K562 (cell line): ENCODE measurements at regions not wholly inside any gene's neighbourhood (a gene's known extent, or its start where the extent isn't known, plus 50 kb on each side); places are given as distances from the start of the nearest gene placed in this dataset.

ENCODE experiments used
- ATAC-seq: fragments of 200-7000 bp; cut with Tn5 transposase; 3 replicates; pipeline ENCODE4 v1.9.1; 2020; ENCODE audit warnings: moderate library complexity
- BruUV-seq: library from RNA; stranded (reverse); fragments of 400-500 nt; replicated peaks from 2 replicates; lab custom pipeline; 2021; lab: Mats Ljungman, UMichigan
- CTCF ChIA-PET: fragments of 300-600 bp; formaldehyde crosslinking; extraction: SDS; loops from one replicate; lab custom pipeline; 2021; ENCODE audit warnings: low intra/inter-chr PET ratio; lab: Yijun Ruan, JAX
- POLR2A ChIA-PET: fragments of 300-600, 350-650 bp; sonication (Branson Sonifier 250); formaldehyde crosslinking; extraction: SDS; loops from one replicate; lab custom pipeline; 2021; ENCODE audit warnings: antibody characterized with exemption, inconsistent platforms; lab: Yijun Ruan, JAX
- DNase-seq, 4 experiments: peaks; one replicate each; pipeline versions ENCODE4 v3.0.0 to v3.0.0-alpha.2; 2011 to 2018; ENCODE audit warnings: low spot score in 3 of 4, mixed read lengths in 3 of 4; ENCODE audit errors: extremely low read depth in 1 of 4
- FAIRE-seq: peaks from 2 replicates; lab custom pipeline; 2011; peaks lifted over from hg19 to GRCh38; lab: Jason Lieb, UNC
- H2AFZ ChIP-seq: 2 replicates; pipeline ENCODE4 v1.6.0; 2011; ENCODE audit warnings: low read depth, low read length, control low read depth, inconsistent platforms
- H3K27ac ChIP-seq: fragments of 200-600 bp; 3 replicates; pipeline ENCODE4 v1.8.0; 2011; ENCODE audit warnings: low read depth, mild to moderate bottlenecking, control low read depth, inconsistent platforms, low read length, moderate library complexity, mixed read lengths; ENCODE audit errors: extremely low read depth
- H3K27me3 ChIP-seq, 2 experiments: fragments of 300-600 bp in 1 of 2; 2 replicates in 1 of 2; 3 replicates in 1 of 2; pipeline versions ENCODE4 v1.6.0 to v1.8.0; 2011; ENCODE audit warnings: inconsistent platforms in 2 of 2, low read length in 2 of 2, mild to moderate bottlenecking in 1 of 2, mixed read lengths in 1 of 2, moderate library complexity in 1 of 2; ENCODE audit not compliant: control insufficient read depth in 2 of 2, insufficient read depth in 2 of 2
- H3K36me3 ChIP-seq: fragments of 300-600 bp; 3 replicates; pipeline ENCODE4 v1.8.0; 2011; ENCODE audit warnings: mild to moderate bottlenecking, low read length, inconsistent platforms; ENCODE audit not compliant: control insufficient read depth, insufficient read depth
- H3K4me1 ChIP-seq, 2 experiments: fragments of 200-600 bp in 1 of 2; replicated peaks in 1 of 2; 2 replicates in 1 of 2; 3 replicates in 1 of 2; pipeline versions ENCODE4 v1.5.1 to v1.8.0; 2011; ENCODE audit warnings: inconsistent platforms in 2 of 2, low read length in 2 of 2, mild to moderate bottlenecking in 1 of 2, mixed read lengths in 1 of 2, moderate library complexity in 1 of 2; ENCODE audit not compliant: control insufficient read depth in 2 of 2, insufficient read depth in 2 of 2
- H3K4me2 ChIP-seq: 2 replicates; pipeline ENCODE4 v1.6.1; 2011; ENCODE audit warnings: low read length, control low read depth, inconsistent platforms, mixed read lengths; ENCODE audit not compliant: insufficient read depth
- H3K4me3 ChIP-seq: fragments of 200-600 bp; sonication (generic), shearing (Covaris generic); 2 replicates; pipeline ENCODE4 v1.5.1; 2016; ENCODE audit warnings: control low read depth, inconsistent platforms
- H3K79me2 ChIP-seq: fragments of 200-600 bp; 3 replicates; pipeline ENCODE4 v1.8.0; 2011; ENCODE audit warnings: low read length, inconsistent platforms; ENCODE audit not compliant: control insufficient read depth, insufficient read depth
- H3K9ac ChIP-seq, 2 experiments: 2 replicates each; pipeline versions ENCODE4 v1.6.0 to v1.6.1; 2011; ENCODE audit warnings: low read depth in 2 of 2, low read length in 2 of 2, control low read depth in 1 of 2, inconsistent platforms in 1 of 2, mild to moderate bottlenecking in 1 of 2, mixed read lengths in 1 of 2; ENCODE audit not compliant: insufficient read depth in 1 of 2
- H3K9me1 ChIP-seq: one replicate; pipeline ENCODE4 v1.6.0; 2011; ENCODE audit warnings: inconsistent platforms, mild to moderate bottlenecking, low read length, moderate library complexity; ENCODE audit not compliant: control insufficient read depth, insufficient read depth
- H3K9me3 ChIP-seq: replicated peaks from 2 replicates; pipeline ENCODE4 v1.5.1; 2011; ENCODE audit warnings: low read depth, low read length, inconsistent platforms; ENCODE audit not compliant: control insufficient read depth, insufficient read depth
- H4K20me1 ChIP-seq: replicated peaks from 2 replicates; pipeline ENCODE4 v1.6.1; 2011; ENCODE audit warnings: low read length, inconsistent platforms, mixed read lengths; ENCODE audit not compliant: control insufficient read depth, insufficient read depth
- ARID2 ChIP-seq: fragments of 450-650 bp; IDR thresholded peaks from 2 replicates; pipeline ENCODE4 v1.6.1; 2017; ENCODE audit warnings: antibody characterized with exemption, mild to moderate bottlenecking
- BHLHE40 ChIP-seq: IDR thresholded peaks from 2 replicates; pipeline ENCODE4 v1.6.1; 2011; ENCODE audit warnings: low read length, improper control_type of control experiment
- BRCA1 ChIP-seq, 2 experiments: fragments of 450-650 bp in 1 of 2; sonication (generic) in 1 of 2; formaldehyde crosslinking in 1 of 2; IDR thresholded peaks; 2 replicates each; pipeline versions ENCODE4 v1.5.0 to v1.6.1; 2017 to 2020; ENCODE audit warnings: mild to moderate bottlenecking in 1 of 2, missing genetic modification reagents in 1 of 2
- CTBP1 ChIP-seq: fragments of 450-650 bp; IDR thresholded peaks from 2 replicates; pipeline ENCODE4 v1.6.1; 2016; ENCODE audit warnings: borderline replicate concordance
- ERF ChIP-seq: fragments of 450-650 bp; formaldehyde crosslinking; IDR thresholded peaks from 2 replicates; pipeline ENCODE4 v1.4.0; 2020; ENCODE audit warnings: mild to moderate bottlenecking, mixed read lengths
- FOXK1 ChIP-seq: sonication (generic); formaldehyde crosslinking; IDR thresholded peaks from 2 replicates; pipeline ENCODE4 v1.8.0; 2022; ENCODE audit warnings: missing genetic modification reagents, mild to moderate bottlenecking, borderline replicate concordance
- HIVEP1 ChIP-seq: fragments of 250-450 bp; sonication (Bioruptor Pico); IDR thresholded peaks from 2 replicates; pipeline ENCODE4 v1.4.0; 2020; ENCODE audit warnings: mild to moderate bottlenecking
- KLF13 ChIP-seq: fragments of 450-650 bp; IDR thresholded peaks from 2 replicates; pipeline ENCODE4 v1.6.1; 2016; ENCODE audit warnings: missing genetic modification characterization, low read depth, mild to moderate bottlenecking, missing compliant biosample characterization, moderate library complexity, borderline replicate concordance
- NR2C2 ChIP-seq, 2 experiments: fragments of 200-800 bp in 1 of 2; sonication (Bioruptor generic) in 1 of 2; sonication (generic) in 1 of 2; formaldehyde crosslinking in 1 of 2; IDR thresholded peaks; 2 replicates each; pipeline versions ENCODE4 v1.6.1 to v1.8.0; 2016 to 2022; ENCODE audit warnings: mild to moderate bottlenecking in 1 of 2, missing compliant biosample characterization in 1 of 2, missing genetic modification characterization in 1 of 2, missing genetic modification reagents in 1 of 2
- PPARD ChIP-seq: fragments of 250-450 bp; sonication (Bioruptor Pico); IDR thresholded peaks from 2 replicates; pipeline ENCODE4 v1.8.0; 2022; ENCODE audit warnings: inconsistent platforms, mild to moderate bottlenecking, moderate library complexity
- SIRT6 ChIP-seq: IDR thresholded peaks from one replicate; pipeline ENCODE4 v1.6.1; 2012; ENCODE audit warnings: low read depth, mild to moderate bottlenecking, control low read depth, inconsistent platforms, low read length, moderate library complexity
- SRSF9 ChIP-seq: fragments of 200-400 bp; formaldehyde crosslinking; IDR thresholded peaks from 2 replicates; pipeline ENCODE4 v1.6.1; 2017; ENCODE audit warnings: low read depth, low read length, borderline replicate concordance
- ZNF140 ChIP-seq: fragments of 250-450 bp; sonication (Bioruptor Pico); IDR thresholded peaks from 2 replicates; pipeline ENCODE4 v1.8.0; 2021; ENCODE audit warnings: moderate library complexity, mild to moderate bottlenecking, inconsistent platforms
- ZNF212 ChIP-seq: fragments of 450-650 bp; formaldehyde crosslinking; IDR thresholded peaks from 2 replicates; pipeline ENCODE4 v1.4.0; 2020; ENCODE audit warnings: mild to moderate bottlenecking
- ZNF589 ChIP-seq: fragments of 200-800 bp; sonication (Bioruptor generic); IDR thresholded peaks from 2 replicates; pipeline ENCODE4 v1.6.1; 2016; ENCODE audit warnings: low read depth, missing genetic modification characterization, missing compliant biosample characterization
- WGBS: fragments of 100-300 bp; shearing (Covaris generic); methylation state at CpG from one replicate; pipeline ENCODE4 v1.1.6; 2016; ENCODE audit warnings: low coverage, mixed read lengths; ENCODE audit not compliant: insufficient coverage; ENCODE audit errors: missing lambda C conversion rate; 5-methylcytosine and 5-hydroxymethylcytosine counted together
- in situ Hi-C: fragments of 300-500 bp; cut with MboI; formaldehyde crosslinking; loops from 4 replicates; pipeline ENCODE4 v1.15.0; 2018; ENCODE audit warnings: inconsistent platforms, mixed read lengths
- intact Hi-C: fragments of 100-400 bp; cut with micrococcal nuclease; formaldehyde crosslinking; loops from 2 replicates; pipeline ENCODE4 v1.14.2; 2022
- TF ChIP-seq, protein P1 (sequence below), 3 experiments: fragments of 200-800 bp in 1 of 3; sonication (Bioruptor generic) in 1 of 3; sonication (generic) in 1 of 3; formaldehyde crosslinking in 1 of 3; IDR thresholded peaks; 2 replicates each; pipeline versions ENCODE4 v1.6.1 to v1.8.0; 2016 to 2022; ENCODE audit warnings: mild to moderate bottlenecking in 2 of 3, missing compliant biosample characterization in 2 of 3, missing genetic modification characterization in 2 of 3, missing genetic modification reagents in 1 of 3
- TF ChIP-seq, protein P2 (sequence below): fragments of 450-650 bp; formaldehyde crosslinking; IDR thresholded peaks from 2 replicates; pipeline ENCODE4 v1.4.0; 2020; ENCODE audit warnings: mild to moderate bottlenecking, moderate library complexity

DNA sequence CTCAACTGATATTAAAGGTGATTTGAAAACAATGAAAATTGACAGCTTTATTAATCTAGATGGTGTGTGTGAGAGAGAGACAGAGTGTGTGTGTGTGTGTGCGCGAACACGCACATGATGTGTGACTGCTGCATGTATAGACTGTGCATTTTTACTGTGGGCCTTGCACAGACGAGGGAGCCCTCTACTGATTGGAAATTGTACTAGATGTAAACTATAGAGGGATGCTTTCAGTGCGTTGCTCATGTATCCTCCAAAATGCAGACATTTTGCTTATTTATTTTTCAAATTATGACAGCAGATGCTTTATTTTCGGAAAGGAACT lies 168.4 kb upstream of the GK2 start:
- Histone ChIP-seq H3K27ac (no peak overlapping the region), H2AFZ (no peak overlapping the region; the same call in 1 of the 2 replicates), H3K4me2 (no peak overlapping the region), H3K9me1 (no peaks in the 10 kb centered on the region), H3K79me2 (no peaks in the 10 kb centered on the region), H3K4me3 (no peak overlapping the region), H3K36me3 (no peaks in the 10 kb centered on the region), H3K9me3 (no peaks in the 10 kb centered on the region), H3K9ac (no peak overlapping the region), H3K4me1 (no peaks in the 10 kb centered on the region; a peak in 2 of 5 replicates), H4K20me1 (no peaks in the 10 kb centered on the region), H3K27me3 (no peaks in the 10 kb centered on the region)
- DNase-seq (peak in 3 of 4 experiments; percentile 11 to 61 (median 27)), ATAC-seq (peak; percentile 94), FAIRE-seq (peak; percentile 69)
- POLR2A ChIA-PET: no interaction called here
- WGBS: 6% methylated on average over 6 of the region's 6 CpGs
- intact Hi-C loops (loop anchor here (1.0 to 10.0 kb wide), 6 partner anchors 256 to 761 kb away; partner anchors contain the start of gene CFAP299), in situ Hi-C loops (loop anchor here (10.0 kb wide), 1 partner anchor 532 kb away; no protein-coding TSS in a partner anchor)
- CTCF ChIA-PET: interaction anchor here (0.6 kb wide), 1 partner anchor 1317 kb away, joined by 3 read pairs; no protein-coding TSS in a partner anchor
- no TSS peak for BruUV-seq
- no peak for TF ChIP-seq ZNF589 (CRISPR knock-in tag)
- TF ChIP-seq HIVEP1 (CRISPR knock-in tag): no peak
- TF ChIP-seq BHLHE40: peak; percentile 43; the same call in 1 of the 2 replicates
- TF ChIP-seq BRCA1 (IDR thresholded peaks at IDR 0.05): no peak
- TF ChIP-seq BRCA1 (CRISPR knock-in tag; IDR thresholded peaks at IDR 0.05): no peak
- TF ChIP-seq SRSF9: no peak
- TF ChIP-seq ERF (CRISPR knock-in tag): no peak
- TF ChIP-seq ZNF212 (CRISPR knock-in tag): no peak
- TF ChIP-seq KLF13 (tag): no peak
- no peak for TF ChIP-seq NR2C2 (CRISPR knock-in tag; IDR thresholded peaks at IDR 0.05)
- TF ChIP-seq NR2C2 (tag; IDR thresholded peaks at IDR 0.05): no peak
- no peak for TF ChIP-seq SIRT6
- TF ChIP-seq FOXK1 (CRISPR knock-in tag): no peak
- 0 out of 2 replicates have a peak, but pooled peaks have one; percentile 14 for TF ChIP-seq CTBP1
- 0 out of 2 replicates have a peak, but pooled peaks have one; percentile 22 for TF ChIP-seq ARID2
- TF ChIP-seq, protein P1, sequence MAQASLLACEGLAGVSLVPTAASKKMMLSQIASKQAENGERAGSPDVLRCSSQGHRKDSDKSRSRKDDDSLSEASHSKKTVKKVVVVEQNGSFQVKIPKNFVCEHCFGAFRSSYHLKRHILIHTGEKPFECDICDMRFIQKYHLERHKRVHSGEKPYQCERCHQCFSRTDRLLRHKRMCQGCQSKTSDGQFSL (CRISPR knock-in tag; IDR thresholded peaks at IDR 0.05): no peak
- TF ChIP-seq, protein P1 (tag; IDR thresholded peaks at IDR 0.05): no peak
- TF ChIP-seq, protein P2, sequence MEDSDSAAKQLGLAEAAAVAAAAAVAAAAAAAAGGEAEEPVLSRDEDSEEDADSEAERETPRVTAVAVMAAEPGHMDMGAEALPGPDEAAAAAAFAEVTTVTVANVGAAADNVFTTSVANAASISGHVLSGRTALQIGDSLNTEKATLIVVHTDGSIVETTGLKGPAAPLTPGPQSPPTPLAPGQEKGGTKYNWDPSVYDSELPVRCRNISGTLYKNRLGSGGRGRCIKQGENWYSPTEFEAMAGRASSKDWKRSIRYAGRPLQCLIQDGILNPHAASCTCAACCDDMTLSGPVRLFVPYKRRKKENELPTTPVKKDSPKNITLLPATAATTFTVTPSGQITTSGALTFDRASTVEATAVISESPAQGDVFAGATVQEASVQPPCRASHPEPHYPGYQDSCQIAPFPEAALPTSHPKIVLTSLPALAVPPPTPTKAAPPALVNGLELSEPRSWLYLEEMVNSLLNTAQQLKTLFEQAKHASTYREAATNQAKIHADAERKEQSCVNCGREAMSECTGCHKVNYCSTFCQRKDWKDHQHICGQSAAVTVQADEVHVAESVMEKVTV: peak; percentile 66
- TF ChIP-seq PPARD (CRISPR knock-in tag): no peak
- TF ChIP-seq ZNF140: no peak
